ENCODE measurements at regions not wholly inside any gene's neighbourhood (a gene's known extent, or its start where the extent isn't known, plus 50 kb on each side); places are given as distances from the start of the nearest gene placed in this dataset.

DNA sequence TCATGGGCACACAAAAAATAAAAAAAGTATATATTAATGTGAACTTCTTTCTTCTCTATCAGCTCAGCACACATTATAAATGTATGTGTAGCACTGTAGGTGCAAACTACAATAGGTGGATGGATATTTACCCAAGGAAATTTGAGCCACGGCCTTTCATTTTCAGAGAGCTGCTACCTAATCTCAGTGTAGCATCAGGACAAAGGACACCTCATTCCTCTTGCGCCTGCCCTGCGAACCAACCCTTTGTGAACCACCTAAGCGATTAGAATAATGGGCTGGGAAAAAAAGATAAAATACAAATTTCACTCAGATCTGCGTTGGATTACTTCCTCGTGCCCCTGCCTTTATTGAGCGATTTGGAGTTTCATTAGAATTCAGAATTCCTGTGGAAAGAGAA lies 263.2 kb downstream of the NR2F2 start (continued):
- TF ChIP-seq ZNF169 (tag by site-specific recombination; IDR thresholded peaks at IDR 0.05) (no peak), ZBTB21 (tag by site-specific recombination; IDR thresholded peaks at IDR 0.05) (no peak)
- TF ChIP-seq, protein P1, sequence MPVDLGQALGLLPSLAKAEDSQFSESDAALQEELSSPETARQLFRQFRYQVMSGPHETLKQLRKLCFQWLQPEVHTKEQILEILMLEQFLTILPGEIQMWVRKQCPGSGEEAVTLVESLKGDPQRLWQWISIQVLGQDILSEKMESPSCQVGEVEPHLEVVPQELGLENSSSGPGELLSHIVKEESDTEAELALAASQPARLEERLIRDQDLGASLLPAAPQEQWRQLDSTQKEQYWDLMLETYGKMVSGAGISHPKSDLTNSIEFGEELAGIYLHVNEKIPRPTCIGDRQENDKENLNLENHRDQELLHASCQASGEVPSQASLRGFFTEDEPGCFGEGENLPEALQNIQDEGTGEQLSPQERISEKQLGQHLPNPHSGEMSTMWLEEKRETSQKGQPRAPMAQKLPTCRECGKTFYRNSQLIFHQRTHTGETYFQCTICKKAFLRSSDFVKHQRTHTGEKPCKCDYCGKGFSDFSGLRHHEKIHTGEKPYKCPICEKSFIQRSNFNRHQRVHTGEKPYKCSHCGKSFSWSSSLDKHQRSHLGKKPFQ (tag by site-specific recombination; IDR thresholded peaks at IDR 0.05) = no peak
- TF ChIP-seq, protein P2, sequence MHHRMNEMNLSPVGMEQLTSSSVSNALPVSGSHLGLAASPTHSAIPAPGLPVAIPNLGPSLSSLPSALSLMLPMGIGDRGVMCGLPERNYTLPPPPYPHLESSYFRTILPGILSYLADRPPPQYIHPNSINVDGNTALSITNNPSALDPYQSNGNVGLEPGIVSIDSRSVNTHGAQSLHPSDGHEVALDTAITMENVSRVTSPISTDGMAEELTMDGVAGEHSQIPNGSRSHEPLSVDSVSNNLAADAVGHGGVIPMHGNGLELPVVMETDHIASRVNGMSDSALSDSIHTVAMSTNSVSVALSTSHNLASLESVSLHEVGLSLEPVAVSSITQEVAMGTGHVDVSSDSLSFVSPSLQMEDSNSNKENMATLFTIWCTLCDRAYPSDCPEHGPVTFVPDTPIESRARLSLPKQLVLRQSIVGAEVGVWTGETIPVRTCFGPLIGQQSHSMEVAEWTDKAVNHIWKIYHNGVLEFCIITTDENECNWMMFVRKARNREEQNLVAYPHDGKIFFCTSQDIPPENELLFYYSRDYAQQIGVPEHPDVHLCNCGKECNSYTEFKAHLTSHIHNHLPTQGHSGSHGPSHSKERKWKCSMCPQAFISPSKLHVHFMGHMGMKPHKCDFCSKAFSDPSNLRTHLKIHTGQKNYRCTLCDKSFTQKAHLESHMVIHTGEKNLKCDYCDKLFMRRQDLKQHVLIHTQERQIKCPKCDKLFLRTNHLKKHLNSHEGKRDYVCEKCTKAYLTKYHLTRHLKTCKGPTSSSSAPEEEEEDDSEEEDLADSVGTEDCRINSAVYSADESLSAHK (tag by site-specific recombination; IDR thresholded peaks at IDR 0.05) = no peak

DNA sequence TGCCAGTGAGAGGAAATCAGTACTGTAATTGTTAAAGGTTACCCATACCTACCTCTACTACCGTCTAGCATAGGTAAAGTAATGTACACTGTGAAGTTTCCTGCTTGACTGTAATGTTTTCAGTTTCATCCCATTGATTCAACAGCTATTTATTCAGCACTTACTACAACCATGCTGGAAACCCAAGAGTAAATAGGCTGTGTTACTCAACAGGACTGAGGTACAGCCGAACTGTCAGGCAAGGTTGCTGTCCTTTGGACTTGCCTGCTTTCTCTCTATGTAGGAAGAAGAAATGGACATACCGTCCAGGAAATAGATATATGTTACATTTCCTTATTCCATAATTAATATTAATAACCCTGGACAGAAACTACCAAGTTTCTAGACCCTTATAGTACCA lies 265.5 kb downstream of the NR2F2 start:
- no peak overlapping the region for H3K4me3 ChIP-seq (ENCODE audit: low read depth, low read length)
- H3K9me3 ChIP-seq (ENCODE audit: control insufficient read depth, insufficient read depth, low read depth, low read length) = no peaks in the 10 kb centered on the region
- CTCF ChIA-PET = no interaction called here
- POLR2A ChIA-PET = no interaction called here
- H3K4me1 ChIP-seq (ENCODE audit: control insufficient read depth, insufficient read depth, low read length) = peaks cover 10% of the 10 kb centered on the region
- no peaks in the 10 kb centered on the region for H3K36me3 ChIP-seq (ENCODE audit: control insufficient read depth in 2 of 2, insufficient read depth in 1 of 2, low read length in 2 of 2)
- H3K27ac ChIP-seq (ENCODE audit: extremely low read depth, low read depth, low read length) = no peak overlapping the region
- TF ChIP-seq ZNF16 (tag by site-specific recombination; IDR thresholded peaks at IDR 0.05; ENCODE audit: low read depth) (no peak), ZNF664 (tag by site-specific recombination; IDR thresholded peaks at IDR 0.05) (0 out of 2 replicates have a peak, but pooled peaks have one; percentile 9)
- TF ChIP-seq, protein P3, sequence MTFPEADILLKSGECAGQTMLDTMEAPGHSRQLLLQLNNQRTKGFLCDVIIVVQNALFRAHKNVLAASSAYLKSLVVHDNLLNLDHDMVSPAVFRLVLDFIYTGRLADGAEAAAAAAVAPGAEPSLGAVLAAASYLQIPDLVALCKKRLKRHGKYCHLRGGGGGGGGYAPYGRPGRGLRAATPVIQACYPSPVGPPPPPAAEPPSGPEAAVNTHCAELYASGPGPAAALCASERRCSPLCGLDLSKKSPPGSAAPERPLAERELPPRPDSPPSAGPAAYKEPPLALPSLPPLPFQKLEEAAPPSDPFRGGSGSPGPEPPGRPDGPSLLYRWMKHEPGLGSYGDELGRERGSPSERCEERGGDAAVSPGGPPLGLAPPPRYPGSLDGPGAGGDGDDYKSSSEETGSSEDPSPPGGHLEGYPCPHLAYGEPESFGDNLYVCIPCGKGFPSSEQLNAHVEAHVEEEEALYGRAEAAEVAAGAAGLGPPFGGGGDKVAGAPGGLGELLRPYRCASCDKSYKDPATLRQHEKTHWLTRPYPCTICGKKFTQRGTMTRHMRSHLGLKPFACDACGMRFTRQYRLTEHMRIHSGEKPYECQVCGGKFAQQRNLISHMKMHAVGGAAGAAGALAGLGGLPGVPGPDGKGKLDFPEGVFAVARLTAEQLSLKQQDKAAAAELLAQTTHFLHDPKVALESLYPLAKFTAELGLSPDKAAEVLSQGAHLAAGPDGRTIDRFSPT (tag by site-specific recombination; IDR thresholded peaks at IDR 0.05) = no peak

DNA sequence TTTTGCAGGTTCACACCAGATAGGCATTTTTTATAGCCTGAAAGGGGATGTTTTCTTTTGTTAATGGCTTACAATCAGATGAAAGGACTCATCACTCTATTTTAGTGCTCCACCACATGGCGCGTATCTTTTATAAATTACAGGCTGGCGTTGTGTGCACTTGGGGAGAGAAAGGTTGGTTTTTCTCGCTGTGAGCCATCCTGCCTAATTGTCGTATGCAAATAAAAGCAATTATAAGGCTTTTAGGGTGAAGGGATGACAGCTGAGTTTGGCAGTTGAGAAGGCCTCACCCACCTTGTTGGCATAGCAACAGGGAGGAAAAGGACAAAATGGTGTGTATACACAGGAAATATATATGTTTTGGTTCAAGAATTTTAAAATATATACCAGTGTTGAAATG lies 268.0 kb downstream of the NR2F2 start:
- Histone ChIP-seq H3K9me3 (ENCODE audit: control insufficient read depth, insufficient read depth, low read depth, low read length) (no peaks in the 10 kb centered on the region), H3K4me3 (ENCODE audit: low read depth, low read length) (no peak overlapping the region), H3K27ac (ENCODE audit: extremely low read depth, low read depth, low read length) (no peak overlapping the region), H3K36me3 (ENCODE audit: control insufficient read depth in 2 of 2, insufficient read depth in 1 of 2, low read length in 2 of 2) (no peaks in the 10 kb centered on the region), H3K4me1 (ENCODE audit: control insufficient read depth, insufficient read depth, low read length) (peaks cover 7% of the 10 kb centered on the region)
- ChIA-PET CTCF (no interaction called here), POLR2A (no interaction called here)
- no peak for TF ChIP-seq ZNF530 (tag by site-specific recombination; IDR thresholded peaks at IDR 0.05; ENCODE audit: low read depth)
- TF ChIP-seq ZNF629 (tag by site-specific recombination; IDR thresholded peaks at IDR 0.05) = no peak
- no peak for TF ChIP-seq ZFP37 (tag by site-specific recombination; IDR thresholded peaks at IDR 0.05)
- no peak for TF ChIP-seq ZNF157 (tag by site-specific recombination; IDR thresholded peaks at IDR 0.05)
- no peak for TF ChIP-seq ZBTB17 (tag by site-specific recombination; IDR thresholded peaks at IDR 0.05)
- TF ChIP-seq SCRT2 (tag by site-specific recombination; IDR thresholded peaks at IDR 0.05) = no peak
- no peak for TF ChIP-seq MEIS1 (CRISPR knock-in tag; IDR thresholded peaks at IDR 0.05; ENCODE audit: borderline replicate concordance)
- no peak for TF ChIP-seq ZNF654 (tag by site-specific recombination; IDR thresholded peaks at IDR 0.05; ENCODE audit: low read depth)
- TF ChIP-seq ZFP3 (tag by site-specific recombination; IDR thresholded peaks at IDR 0.05; ENCODE audit: low read depth) = no peak
- TF ChIP-seq, protein P4, sequence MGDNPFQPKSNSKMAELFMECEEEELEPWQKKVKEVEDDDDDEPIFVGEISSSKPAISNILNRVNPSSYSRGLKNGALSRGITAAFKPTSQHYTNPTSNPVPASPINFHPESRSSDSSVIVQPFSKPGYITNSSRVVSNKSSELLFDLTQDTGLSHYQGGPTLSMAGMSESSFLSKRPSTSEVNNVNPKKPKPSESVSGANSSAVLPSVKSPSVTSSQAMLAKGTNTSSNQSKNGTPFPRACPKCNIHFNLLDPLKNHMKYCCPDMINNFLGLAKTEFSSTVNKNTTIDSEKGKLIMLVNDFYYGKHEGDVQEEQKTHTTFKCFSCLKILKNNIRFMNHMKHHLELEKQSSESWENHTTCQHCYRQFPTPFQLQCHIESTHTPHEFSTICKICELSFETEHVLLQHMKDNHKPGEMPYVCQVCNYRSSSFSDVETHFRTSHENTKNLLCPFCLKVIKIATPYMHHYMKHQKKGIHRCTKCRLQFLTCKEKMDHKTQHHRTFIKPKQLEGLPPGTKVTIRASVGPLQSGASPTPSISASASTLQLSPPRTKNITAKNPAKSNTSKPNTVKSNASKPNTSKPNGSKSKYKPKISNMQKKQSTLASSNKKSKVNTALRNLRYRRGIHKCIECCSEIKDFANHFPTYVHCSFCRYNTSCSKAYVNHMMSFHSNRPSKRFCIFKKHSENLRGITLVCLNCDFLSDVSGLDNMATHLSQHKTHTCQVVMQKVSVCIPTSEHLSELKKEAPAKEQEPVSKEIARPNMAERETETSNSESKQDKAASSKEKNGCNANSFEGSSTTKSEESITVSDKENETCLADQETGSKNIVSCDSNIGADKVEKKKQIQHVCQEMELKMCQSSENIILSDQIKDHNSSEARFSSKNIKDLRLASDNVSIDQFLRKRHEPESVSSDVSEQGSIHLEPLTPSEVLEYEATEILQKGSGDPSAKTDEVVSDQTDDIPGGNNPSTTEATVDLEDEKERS (tag by site-specific recombination; IDR thresholded peaks at IDR 0.05) = no peak
- TF ChIP-seq ZNF423 (tag by site-specific recombination; IDR thresholded peaks at IDR 0.05) = no peak
- TF ChIP-seq ZBTB21 (tag by site-specific recombination; IDR thresholded peaks at IDR 0.05) = no peak
- TF ChIP-seq, protein P5, sequence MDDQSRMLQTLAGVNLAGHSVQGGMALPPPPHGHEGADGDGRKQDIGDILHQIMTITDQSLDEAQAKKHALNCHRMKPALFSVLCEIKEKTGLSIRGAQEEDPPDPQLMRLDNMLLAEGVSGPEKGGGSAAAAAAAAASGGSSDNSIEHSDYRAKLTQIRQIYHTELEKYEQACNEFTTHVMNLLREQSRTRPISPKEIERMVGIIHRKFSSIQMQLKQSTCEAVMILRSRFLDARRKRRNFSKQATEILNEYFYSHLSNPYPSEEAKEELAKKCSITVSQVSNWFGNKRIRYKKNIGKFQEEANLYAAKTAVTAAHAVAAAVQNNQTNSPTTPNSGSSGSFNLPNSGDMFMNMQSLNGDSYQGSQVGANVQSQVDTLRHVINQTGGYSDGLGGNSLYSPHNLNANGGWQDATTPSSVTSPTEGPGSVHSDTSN (CRISPR knock-in tag; IDR thresholded peaks at IDR 0.05) = no peak
- TF ChIP-seq ZNF747 (tag by site-specific recombination; IDR thresholded peaks at IDR 0.05) = no peak
- TF ChIP-seq ZNF658 (tag by site-specific recombination; IDR thresholded peaks at IDR 0.05) = no peak
- TF ChIP-seq ZNF792 (tag by site-specific recombination; IDR thresholded peaks at IDR 0.05) = no peak
- TF ChIP-seq ZNF202 (tag by site-specific recombination; IDR thresholded peaks at IDR 0.05; ENCODE audit: borderline replicate concordance) = no peak

All from HEK293 (cell line).